KMS-11 (cell line): ENCODE measurements at regions not wholly inside any gene's neighbourhood (a gene's known extent, or its start where the extent isn't known, plus 50 kb on each side); places are given as distances from the start of the nearest gene placed in this dataset.
"Not testable (repeated sequence)": the region's sequence is repeated elsewhere in the genome, so short reads cannot be mapped to it uniquely, and the experiment has no call there.

Source experiments
- H2AFZ ChIP-seq: fragments of 200-600 bp; sonication (generic); 2 replicates; pipeline ENCODE4 v1.6.1; 2016; ENCODE audit warnings: antibody characterized with exemption, mixed run types, low read depth
- H3K27ac ChIP-seq: fragments of 200-600 bp; sonication (generic); 2 replicates; pipeline ENCODE4 v1.6.1; 2016; ENCODE audit warnings: mild to moderate bottlenecking, mixed run types
- H3K27me3 ChIP-seq: fragments of 200-600 bp; sonication (generic); 2 replicates; pipeline ENCODE4 v1.6.1; 2017; ENCODE audit warnings: mild to moderate bottlenecking, low read depth, mixed run types, moderate library complexity; ENCODE audit not compliant: insufficient read depth
- H3K36me3 ChIP-seq: fragments of 200-600 bp; sonication (generic); 2 replicates; pipeline ENCODE4 v1.6.1; 2017; ENCODE audit warnings: mild to moderate bottlenecking, mixed run types; ENCODE audit not compliant: insufficient read depth
- H3K4me1 ChIP-seq: fragments of 200-600 bp; sonication (generic); 2 replicates; pipeline ENCODE4 v1.6.1; 2016; ENCODE audit warnings: mild to moderate bottlenecking, low read depth, mixed run types; ENCODE audit not compliant: poor library complexity, severe bottlenecking
- H3K4me2 ChIP-seq: fragments of 200-600 bp; sonication (generic); 2 replicates; pipeline ENCODE4 v1.7.0; 2016; ENCODE audit warnings: mild to moderate bottlenecking, mixed run types
- H3K4me3 ChIP-seq: fragments of 200-600 bp; sonication (generic); IDR thresholded peaks from 2 replicates; pipeline ENCODE4 v1.6.1; 2017; ENCODE audit warnings: low read depth, low read length, mixed read lengths; ENCODE audit not compliant: insufficient read depth
- H3K79me2 ChIP-seq: fragments of 200-600 bp; sonication (generic); 2 replicates; pipeline ENCODE4 v1.6.1; 2016; ENCODE audit warnings: low read depth, mixed run types; ENCODE audit not compliant: insufficient read depth
- H3K9ac ChIP-seq: fragments of 200-600 bp; sonication (generic); 2 replicates; pipeline ENCODE4 v1.6.1; 2016; ENCODE audit warnings: mild to moderate bottlenecking, mixed run types
- H4K20me1 ChIP-seq: fragments of 200-600 bp; sonication (generic); 2 replicates; pipeline ENCODE4 v1.6.1; 2016; ENCODE audit warnings: mild to moderate bottlenecking, mixed run types; ENCODE audit not compliant: insufficient read depth
- CTCF ChIP-seq: fragments of 200-600 bp; sonication (generic); conservative IDR thresholded peaks from 2 replicates; pipeline ENCODE4 v1.6.1; 2017; ENCODE audit warnings: low read depth, mild to moderate bottlenecking, antibody characterized with exemption, low read length, moderate library complexity, mixed read lengths

- no peak for TF ChIP-seq CTCF
- Histone ChIP-seq H3K4me1 (no peaks in the 10 kb centered on the region), H3K9ac (no peak overlapping the region), H3K4me3 (no peak overlapping the region), H3K36me3 (no peaks in the 10 kb centered on the region), H3K27me3 (no peaks in the 10 kb centered on the region), H3K4me2 (no peak overlapping the region), H3K79me2 (no peaks in the 10 kb centered on the region), H4K20me1 (no peaks in the 10 kb centered on the region), H3K27ac (no peak overlapping the region), H2AFZ (no peak overlapping the region)
Observed at GRCh38 chr15:38769492-38769891, 204.9 kb upstream of the RASGRP1 start.

- H2AFZ ChIP-seq, H3K36me3 ChIP-seq, H3K79me2 ChIP-seq, H3K4me3 ChIP-seq, H3K4me1 ChIP-seq, H3K27me3 ChIP-seq, H3K4me2 ChIP-seq, H3K9ac ChIP-seq, H4K20me1 ChIP-seq, H3K27ac ChIP-seq: not testable (repeated sequence)
Observed at GRCh38 chr15:38774076-38774475, 209.5 kb upstream of the RASGRP1 start.

GRCh38 chr15:38781196-38781595, 216.6 kb upstream of the RASGRP1 start:
- H4K20me1 ChIP-seq: no peaks in the 10 kb centered on the region
- H3K4me3 ChIP-seq: no peak overlapping the region
- no peak overlapping the region for H3K4me2 ChIP-seq
- H3K4me1 ChIP-seq: no peaks in the 10 kb centered on the region
- no peak for TF ChIP-seq CTCF
- no peak overlapping the region for H2AFZ ChIP-seq
- no peak overlapping the region for H3K27ac ChIP-seq
- no peaks in the 10 kb centered on the region for H3K27me3 ChIP-seq
- no peaks in the 10 kb centered on the region for H3K79me2 ChIP-seq
- no peaks in the 10 kb centered on the region for H3K36me3 ChIP-seq
- H3K9ac ChIP-seq: no peak overlapping the region

GRCh38 chr15:38782156-38782555, 217.5 kb upstream of the RASGRP1 start:
- H3K4me1 ChIP-seq: no peaks in the 10 kb centered on the region
- no peak for TF ChIP-seq CTCF
- no peak overlapping the region for H2AFZ ChIP-seq
- H3K4me3 ChIP-seq: no peak overlapping the region
- H4K20me1 ChIP-seq: no peaks in the 10 kb centered on the region
- no peak overlapping the region for H3K9ac ChIP-seq
- H3K27me3 ChIP-seq: no peaks in the 10 kb centered on the region
- no peak overlapping the region for H3K27ac ChIP-seq
- H3K79me2 ChIP-seq: no peaks in the 10 kb centered on the region
- H3K4me2 ChIP-seq: no peak overlapping the region
- H3K36me3 ChIP-seq: no peaks in the 10 kb centered on the region

GRCh38 chr15:38788918-38789317, 224.3 kb upstream of the RASGRP1 start:
- Histone ChIP-seq H3K27ac (no peak overlapping the region), H3K4me1 (no peaks in the 10 kb centered on the region), H3K36me3 (no peaks in the 10 kb centered on the region), H3K27me3 (no peaks in the 10 kb centered on the region), H4K20me1 (no peaks in the 10 kb centered on the region), H2AFZ (no peak overlapping the region), H3K4me2 (no peak overlapping the region), H3K4me3 (no peak overlapping the region), H3K9ac (no peak overlapping the region), H3K79me2 (no peaks in the 10 kb centered on the region)
- TF ChIP-seq CTCF: no peak
